ENCODE measurements at regions not wholly inside any gene's neighbourhood (a gene's known extent, or its start where the extent isn't known, plus 50 kb on each side); places are given as distances from the start of the nearest gene placed in this dataset.

- DNase-seq (ENCODE audit: low spot score) = no peak
- Histone ChIP-seq H3K4me3 (ENCODE audit: low read depth in 1 of 3, low read length in 3 of 3) (no peak overlapping the region), H3K27ac (ENCODE audit: low read depth in 1 of 2, low read length in 2 of 2) (no peak overlapping the region), H3K9ac (ENCODE audit: low read depth in 1 of 2, low read length in 2 of 2) (no peak overlapping the region), H3K36me3 (ENCODE audit: control insufficient read depth in 4 of 4, insufficient read depth in 3 of 4, low read depth in 1 of 4, low read length in 3 of 4) (peaks cover 0 to 7% (median 5%) of the 10 kb centered on the region in 4 donors), H3K27me3 (ENCODE audit: control insufficient read depth in 4 of 4, insufficient read depth in 4 of 4, low read length in 3 of 4) (no peaks in the 10 kb centered on the region), H3K9me3 (ENCODE audit: control insufficient read depth in 4 of 4, low read length in 3 of 4) (no peaks in the 10 kb centered on the region), H3K4me1 (ENCODE audit: control insufficient read depth in 4 of 4, insufficient read depth in 4 of 4, low read length in 3 of 4) (peaks cover 14 to 42% (median 28%) of the 10 kb centered on the region in 4 donors)
- 65% methylated on average over 6 of the region's 6 CpGs for WGBS
- TF ChIP-seq SP1 (IDR thresholded peaks at IDR 0.05) (no peak), REST (IDR thresholded peaks at IDR 0.05) (no peak), HNF4G (IDR thresholded peaks at IDR 0.05) (no peak), GABPA (IDR thresholded peaks at IDR 0.05 in 1 of 2, conservative IDR thresholded peaks at IDR 0.05 in 1 of 2) (no peak)
These were observed 74.3 kb downstream of the SYNE3 start for GRCh38 chr14:95442016-95442632.

- TF ChIP-seq RXRA (IDR thresholded peaks at IDR 0.05) = no peak
- Histone ChIP-seq H3K27me3 (ENCODE audit: control insufficient read depth in 4 of 4, insufficient read depth in 4 of 4, low read length in 3 of 4) (no peaks in the 10 kb centered on the region), H3K9me3 (ENCODE audit: control insufficient read depth in 4 of 4, low read length in 3 of 4) (no peaks in the 10 kb centered on the region), H3K9ac (ENCODE audit: low read depth in 1 of 2, low read length in 2 of 2) (no peak overlapping the region), H3K36me3 (ENCODE audit: control insufficient read depth in 4 of 4, insufficient read depth in 3 of 4, low read depth in 1 of 4, low read length in 3 of 4) (peaks cover 0 to 16% (median 6%) of the 10 kb centered on the region in 4 donors), H3K4me3 (ENCODE audit: low read depth in 1 of 3, low read length in 3 of 3) (no peak overlapping the region), H3K4me1 (ENCODE audit: control insufficient read depth in 4 of 4, insufficient read depth in 4 of 4, low read length in 3 of 4) (peaks cover 14 to 41% (median 31%) of the 10 kb centered on the region in 4 donors), H3K27ac (ENCODE audit: low read depth in 1 of 2, low read length in 2 of 2) (no peak overlapping the region)
- no peak for DNase-seq (ENCODE audit: low spot score)
- WGBS = 90% methylated on average over 2 of the region's 2 CpGs
These were observed 75.5 kb downstream of the SYNE3 start for GRCh38 chr14:95440951-95441350.

DNA sequence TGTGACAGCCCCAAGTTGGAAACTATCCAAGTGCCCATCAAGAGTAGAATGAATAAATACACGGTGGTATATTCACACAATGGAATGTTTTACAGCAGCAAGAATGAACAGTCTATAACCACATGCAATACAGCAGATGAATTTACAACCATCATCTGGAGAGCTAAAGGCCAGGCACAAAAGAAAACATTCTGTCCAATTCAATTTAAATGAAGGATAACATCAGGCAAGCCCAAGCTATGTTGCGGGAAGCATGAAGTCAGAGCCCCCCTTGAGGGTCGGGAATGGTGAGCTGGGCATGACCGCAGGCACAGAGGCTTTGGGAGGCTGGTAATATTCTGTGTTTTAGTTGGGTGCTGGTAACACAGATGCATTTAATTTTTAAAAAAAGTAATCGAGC lies 76.0 kb downstream of the SYNE3 start:
- Histone ChIP-seq H3K27ac (ENCODE audit: low read depth in 1 of 2, low read length in 2 of 2) (no peak overlapping the region), H3K9me3 (ENCODE audit: control insufficient read depth in 4 of 4, low read length in 3 of 4) (no peaks in the 10 kb centered on the region), H3K4me3 (ENCODE audit: low read depth in 1 of 3, low read length in 3 of 3) (no peak overlapping the region), H3K36me3 (ENCODE audit: control insufficient read depth in 4 of 4, insufficient read depth in 3 of 4, low read depth in 1 of 4, low read length in 3 of 4) (peaks cover 0 to 16% (median 6%) of the 10 kb centered on the region in 4 donors), H3K4me1 (ENCODE audit: control insufficient read depth in 4 of 4, insufficient read depth in 4 of 4, low read length in 3 of 4) (peaks cover 14 to 43% (median 34%) of the 10 kb centered on the region in 4 donors), H3K27me3 (ENCODE audit: control insufficient read depth in 4 of 4, insufficient read depth in 4 of 4, low read length in 3 of 4) (no peaks in the 10 kb centered on the region), H3K9ac (ENCODE audit: low read depth in 1 of 2, low read length in 2 of 2) (no peak overlapping the region)
- no peak for DNase-seq (ENCODE audit: low spot score)
- WGBS = 81% methylated on average over 5 of the region's 5 CpGs
- TF ChIP-seq RXRA (IDR thresholded peaks at IDR 0.05) (no peak), HNF4A (conservative IDR thresholded peaks at IDR 0.05) (no peak), REST (IDR thresholded peaks at IDR 0.05) (no peak), EGR1 (IDR thresholded peaks at IDR 0.05; ENCODE audit: low read depth in 2 of 2) (no peak)

Data from liver (tissue), 7 donors.